Type B pancreatic cell (in vitro differentiated cells): ENCODE measurements at regions not wholly inside any gene's neighbourhood (a gene's known extent, or its start where the extent isn't known, plus 50 kb on each side); places are given as distances from the start of the nearest gene placed in this dataset.

ENCODE experiments used
- DNase-seq: peaks from one replicate; pipeline ENCODE4 v3.0.0; 2021; ENCODE audit warnings: mixed read lengths; ENCODE audit not compliant: unreplicated experiment; ENCODE audit errors: extremely low spot score
- H3K27ac Mint-ChIP-seq: 2 replicates; pipeline ENCODE4 v1.8.0; 2021; ENCODE audit warnings: mild to moderate bottlenecking, mixed read lengths
- H3K27me3 Mint-ChIP-seq: 2 replicates; pipeline ENCODE4 v1.8.0; 2021; ENCODE audit warnings: mixed read lengths
- H3K36me3 Mint-ChIP-seq: 2 replicates; pipeline ENCODE4 v1.8.0; 2021; ENCODE audit warnings: mixed read lengths
- H3K4me1 Mint-ChIP-seq: one replicate; pipeline ENCODE4 v1.8.0; 2021; ENCODE audit warnings: mixed read lengths; ENCODE audit not compliant: unreplicated experiment
- H3K4me3 Mint-ChIP-seq: 2 replicates; pipeline ENCODE4 v1.8.0; 2021; ENCODE audit warnings: mild to moderate bottlenecking, mixed read lengths
- H3K9me3 Mint-ChIP-seq: 2 replicates; pipeline ENCODE4 v1.8.0; 2021; ENCODE audit warnings: mixed read lengths
- TF ChIP-seq, protein P1 (sequence below): fragments of 200-600 bp; sonication (generic); conservative IDR thresholded peaks from 2 replicates; pipeline ENCODE4 v1.5.0; 2021; ENCODE audit warnings: antibody characterized with exemption, mild to moderate bottlenecking

DNA sequence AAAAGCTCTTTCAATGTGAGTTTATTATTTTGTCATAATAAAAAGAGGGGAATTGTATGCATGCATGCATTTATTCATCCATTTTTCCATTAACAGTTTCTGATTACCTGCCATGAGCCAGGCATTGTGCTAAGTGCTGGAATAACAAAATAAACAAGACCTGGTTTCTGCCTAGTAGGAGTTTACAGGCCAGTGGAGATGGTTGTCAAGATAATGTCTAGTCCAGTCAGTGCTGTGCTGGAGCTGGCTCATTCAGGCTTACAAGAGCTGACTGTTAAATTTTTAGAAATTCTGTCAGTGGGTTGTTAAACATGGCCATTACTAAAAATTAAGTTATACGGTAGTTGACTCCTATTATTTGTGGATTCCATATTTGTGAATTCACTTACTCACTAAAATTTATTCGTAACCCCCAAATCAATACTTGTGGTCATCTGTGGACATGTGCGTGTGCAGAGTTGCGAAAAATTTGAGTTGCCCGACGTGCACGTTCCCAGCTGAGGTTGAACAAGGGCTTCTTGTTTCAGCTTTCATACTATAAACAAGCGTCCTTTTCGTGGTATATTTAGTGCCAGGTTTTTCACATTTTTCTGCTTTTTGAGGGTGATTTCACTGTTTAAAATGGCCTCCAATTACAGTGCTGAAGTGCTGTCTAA, 172.3 kb upstream of the RPS6KA3 start:
- H3K27me3 Mint-ChIP-seq: no peaks in the 10 kb centered on the region
- no peak overlapping the region for H3K4me3 Mint-ChIP-seq
- no peak for DNase-seq
- no peaks in the 10 kb centered on the region for H3K36me3 Mint-ChIP-seq
- TF ChIP-seq, protein P1, sequence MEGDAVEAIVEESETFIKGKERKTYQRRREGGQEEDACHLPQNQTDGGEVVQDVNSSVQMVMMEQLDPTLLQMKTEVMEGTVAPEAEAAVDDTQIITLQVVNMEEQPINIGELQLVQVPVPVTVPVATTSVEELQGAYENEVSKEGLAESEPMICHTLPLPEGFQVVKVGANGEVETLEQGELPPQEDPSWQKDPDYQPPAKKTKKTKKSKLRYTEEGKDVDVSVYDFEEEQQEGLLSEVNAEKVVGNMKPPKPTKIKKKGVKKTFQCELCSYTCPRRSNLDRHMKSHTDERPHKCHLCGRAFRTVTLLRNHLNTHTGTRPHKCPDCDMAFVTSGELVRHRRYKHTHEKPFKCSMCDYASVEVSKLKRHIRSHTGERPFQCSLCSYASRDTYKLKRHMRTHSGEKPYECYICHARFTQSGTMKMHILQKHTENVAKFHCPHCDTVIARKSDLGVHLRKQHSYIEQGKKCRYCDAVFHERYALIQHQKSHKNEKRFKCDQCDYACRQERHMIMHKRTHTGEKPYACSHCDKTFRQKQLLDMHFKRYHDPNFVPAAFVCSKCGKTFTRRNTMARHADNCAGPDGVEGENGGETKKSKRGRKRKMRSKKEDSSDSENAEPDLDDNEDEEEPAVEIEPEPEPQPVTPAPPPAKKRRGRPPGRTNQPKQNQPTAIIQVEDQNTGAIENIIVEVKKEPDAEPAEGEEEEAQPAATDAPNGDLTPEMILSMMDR: no peak
- H3K9me3 Mint-ChIP-seq: no peaks in the 10 kb centered on the region
- no peaks in the 10 kb centered on the region for H3K4me1 Mint-ChIP-seq
- H3K27ac Mint-ChIP-seq: no peak overlapping the region

DNA sequence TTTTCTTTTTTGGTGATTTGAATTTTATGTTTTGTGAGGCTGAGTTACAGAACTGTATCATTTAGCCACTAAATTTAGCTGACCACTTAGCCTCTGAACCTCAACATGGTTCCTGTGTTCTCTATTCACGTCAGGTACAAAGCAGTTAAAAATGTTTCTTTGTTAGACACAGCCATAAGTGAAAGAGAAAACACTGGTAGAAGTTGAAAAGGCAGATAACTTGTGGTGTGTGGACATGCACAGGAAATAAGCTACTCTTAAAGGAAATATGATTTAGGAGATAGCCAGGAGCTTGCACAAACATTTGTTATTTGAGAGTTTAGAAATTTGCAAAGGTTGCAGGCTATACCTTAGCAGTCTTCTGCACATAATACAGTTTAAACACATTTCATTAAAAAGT, 171.0 kb upstream of the RPS6KA3 start:
- Mint-ChIP-seq H3K36me3 (no peaks in the 10 kb centered on the region), H3K27me3 (no peaks in the 10 kb centered on the region), H3K9me3 (no peaks in the 10 kb centered on the region), H3K27ac (no peak overlapping the region), H3K4me3 (no peak overlapping the region), H3K4me1 (no peaks in the 10 kb centered on the region)
- TF ChIP-seq, protein P1: no peak
- no peak for DNase-seq

- Mint-ChIP-seq H3K27me3 (no peaks in the 10 kb centered on the region), H3K27ac (no peak overlapping the region), H3K36me3 (no peaks in the 10 kb centered on the region), H3K9me3 (no peaks in the 10 kb centered on the region), H3K4me3 (no peak overlapping the region), H3K4me1 (no peaks in the 10 kb centered on the region)
- TF ChIP-seq, protein P1: no peak
- DNase-seq: no peak
Measured at GRCh38 chrX:20435913-20436312, 169.2 kb upstream of the RPS6KA3 start.

DNA sequence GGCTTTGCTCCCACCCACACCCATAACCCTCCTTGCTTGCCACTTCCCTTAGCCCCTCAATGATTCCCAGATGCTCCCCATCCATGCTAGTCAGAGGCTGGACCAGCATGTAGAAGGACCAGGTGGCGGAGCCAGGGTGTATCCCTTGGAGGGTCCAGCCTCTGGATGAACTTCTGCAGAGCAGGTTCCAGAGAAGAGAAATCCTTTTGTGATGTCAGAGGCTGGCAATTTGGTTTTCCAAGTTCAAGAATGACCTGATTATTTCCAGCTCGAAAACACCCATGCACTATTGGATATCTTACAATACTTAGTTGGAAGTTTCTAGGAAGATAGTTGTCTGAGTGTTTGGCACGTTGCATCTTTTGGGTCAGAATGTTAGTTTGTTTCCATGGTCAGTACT, 168.3 kb upstream of the RPS6KA3 start:
- H3K27me3 Mint-ChIP-seq: no peaks in the 10 kb centered on the region
- no peak for DNase-seq
- no peak overlapping the region for H3K27ac Mint-ChIP-seq
- H3K36me3 Mint-ChIP-seq: no peaks in the 10 kb centered on the region
- no peaks in the 10 kb centered on the region for H3K4me1 Mint-ChIP-seq
- TF ChIP-seq, protein P1: no peak
- H3K4me3 Mint-ChIP-seq: no peak overlapping the region
- no peaks in the 10 kb centered on the region for H3K9me3 Mint-ChIP-seq

GRCh38 chrX:20433388-20433775, 166.7 kb upstream of the RPS6KA3 start:
- H3K27ac Mint-ChIP-seq: no peak overlapping the region

More at GRCh38 chrX:20433388-20433775, 166.7 kb upstream of the RPS6KA3 start:
- Mint-ChIP-seq H3K36me3 (no peaks in the 10 kb centered on the region), H3K4me1 (no peaks in the 10 kb centered on the region), H3K27me3 (no peaks in the 10 kb centered on the region), H3K4me3 (no peak overlapping the region), H3K9me3 (no peaks in the 10 kb centered on the region)
- DNase-seq: no peak
- TF ChIP-seq, protein P1: no peak
